Loucy (cell line): ENCODE measurements at regions not wholly inside any gene's neighbourhood (a gene's known extent, or its start where the extent isn't known, plus 50 kb on each side); places are given as distances from the start of the nearest gene placed in this dataset.

Experiments
- H2AFZ ChIP-seq: fragments of 200-600 bp; sonication (generic); 2 replicates; pipeline ENCODE4 v1.6.0; 2016; ENCODE audit warnings: antibody characterized with exemption, mild to moderate bottlenecking, low read length, moderate library complexity
- H3F3A ChIP-seq: fragments of 200-600 bp; 2 replicates; pipeline ENCODE4 v1.6.0; 2016; ENCODE audit warnings: antibody characterized with exemption, low read depth, mild to moderate bottlenecking
- H3K27me3 ChIP-seq: fragments of 200-600 bp; sonication (generic); 2 replicates; pipeline ENCODE4 v1.6.1; 2014; ENCODE audit warnings: low read length, mild to moderate bottlenecking; ENCODE audit not compliant: insufficient read depth, poor library complexity, severe bottlenecking
- H3K36me3 ChIP-seq: fragments of 200-600 bp; sonication (generic); 2 replicates; pipeline ENCODE4 v1.6.1; 2016; ENCODE audit warnings: low read length; ENCODE audit not compliant: insufficient read depth
- H3K4me1 ChIP-seq: fragments of 200-600 bp; sonication (generic); 2 replicates; pipeline ENCODE4 v1.5.1; 2014; ENCODE audit warnings: low read length, mild to moderate bottlenecking; ENCODE audit not compliant: insufficient read depth, poor library complexity, severe bottlenecking
- H3K4me2 ChIP-seq: fragments of 200-600 bp; sonication (generic); 2 replicates; pipeline ENCODE4 v1.6.0; 2014; ENCODE audit warnings: antibody characterized with exemption, low read length, low read depth, mild to moderate bottlenecking; ENCODE audit not compliant: poor library complexity, severe bottlenecking
- H3K4me3 ChIP-seq: fragments of 200-600 bp; sonication (generic); 2 replicates; pipeline ENCODE4 v1.5.1; 2014; ENCODE audit warnings: low read length, mild to moderate bottlenecking, mixed read lengths; ENCODE audit not compliant: poor library complexity, severe bottlenecking
- H3K79me2 ChIP-seq: fragments of 200-600 bp; sonication (generic); 2 replicates; pipeline ENCODE4 v1.6.1; 2014; ENCODE audit warnings: low read length; ENCODE audit not compliant: insufficient read depth
- H3K9ac ChIP-seq: fragments of 200-600 bp; sonication (generic); 2 replicates; pipeline ENCODE4 v1.6.0; 2014; ENCODE audit warnings: mild to moderate bottlenecking, low read depth, low read length, moderate library complexity; ENCODE audit not compliant: poor library complexity, severe bottlenecking
- H3K9me2 ChIP-seq: fragments of 200-600 bp; sonication (generic); replicated peaks from 2 replicates; pipeline ENCODE4 v1.6.1; 2016; ENCODE audit warnings: low read depth, low read length, mixed read lengths
- H3K9me3 ChIP-seq: fragments of 200-600 bp; sonication (generic); 2 replicates; pipeline ENCODE4 v1.6.1; 2014; ENCODE audit warnings: mild to moderate bottlenecking, antibody characterized with exemption, low read length, low read depth; ENCODE audit not compliant: insufficient read depth
- H4K20me1 ChIP-seq: fragments of 200-600 bp; sonication (generic); 2 replicates; pipeline ENCODE4 v1.6.0; 2014; ENCODE audit warnings: antibody characterized with exemption, low read length, mild to moderate bottlenecking; ENCODE audit not compliant: insufficient read depth, poor library complexity, severe bottlenecking
- EZH2phosphoT487 ChIP-seq: fragments of 200-600 bp; IDR thresholded peaks from 2 replicates; pipeline ENCODE4 v1.6.1; 2018; ENCODE audit warnings: antibody characterized with exemption, mild to moderate bottlenecking, moderate library complexity, borderline replicate concordance
- TF ChIP-seq, protein P1 (sequence below): fragments of 200-600 bp; sonication (generic); conservative IDR thresholded peaks from 2 replicates; pipeline ENCODE4 v1.5.1; 2014; ENCODE audit warnings: mild to moderate bottlenecking, antibody characterized with exemption, low read length

DNA sequence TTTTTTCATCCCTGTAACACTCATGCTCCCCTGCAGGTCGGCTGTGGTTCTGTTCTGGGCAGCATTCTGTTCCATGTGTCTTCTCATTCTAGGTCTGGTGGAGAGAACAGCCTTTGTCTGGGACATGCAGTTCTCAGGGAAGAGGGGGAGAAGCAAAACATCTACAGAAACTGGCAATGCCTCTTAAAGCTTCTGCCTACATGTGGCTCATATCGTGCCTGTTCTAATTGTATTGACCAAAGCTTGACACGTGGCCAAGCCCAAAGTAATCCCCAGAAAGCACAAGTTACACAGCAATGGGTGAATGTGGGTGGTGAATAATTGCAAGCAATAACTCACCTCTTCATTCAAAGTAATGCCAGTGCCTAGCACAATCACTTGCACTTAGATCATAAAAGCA is 218.2 kb upstream of the IL12B start:
- Histone ChIP-seq H3K9me2 (no peaks in the 10 kb centered on the region), H3K9me3 (no peaks in the 10 kb centered on the region), H4K20me1 (no peaks in the 10 kb centered on the region), H3K9ac (no peak overlapping the region), H3K4me2 (no peak overlapping the region), H3K4me1 (no peaks in the 10 kb centered on the region), H3F3A (no peaks in the 10 kb centered on the region), H3K36me3 (no peaks in the 10 kb centered on the region), H2AFZ (no peak overlapping the region), H3K4me3 (no peak overlapping the region), H3K27me3 (no peaks in the 10 kb centered on the region), H3K79me2 (no peaks in the 10 kb centered on the region)
- no peak for TF ChIP-seq EZH2phosphoT487
- TF ChIP-seq, protein P1, sequence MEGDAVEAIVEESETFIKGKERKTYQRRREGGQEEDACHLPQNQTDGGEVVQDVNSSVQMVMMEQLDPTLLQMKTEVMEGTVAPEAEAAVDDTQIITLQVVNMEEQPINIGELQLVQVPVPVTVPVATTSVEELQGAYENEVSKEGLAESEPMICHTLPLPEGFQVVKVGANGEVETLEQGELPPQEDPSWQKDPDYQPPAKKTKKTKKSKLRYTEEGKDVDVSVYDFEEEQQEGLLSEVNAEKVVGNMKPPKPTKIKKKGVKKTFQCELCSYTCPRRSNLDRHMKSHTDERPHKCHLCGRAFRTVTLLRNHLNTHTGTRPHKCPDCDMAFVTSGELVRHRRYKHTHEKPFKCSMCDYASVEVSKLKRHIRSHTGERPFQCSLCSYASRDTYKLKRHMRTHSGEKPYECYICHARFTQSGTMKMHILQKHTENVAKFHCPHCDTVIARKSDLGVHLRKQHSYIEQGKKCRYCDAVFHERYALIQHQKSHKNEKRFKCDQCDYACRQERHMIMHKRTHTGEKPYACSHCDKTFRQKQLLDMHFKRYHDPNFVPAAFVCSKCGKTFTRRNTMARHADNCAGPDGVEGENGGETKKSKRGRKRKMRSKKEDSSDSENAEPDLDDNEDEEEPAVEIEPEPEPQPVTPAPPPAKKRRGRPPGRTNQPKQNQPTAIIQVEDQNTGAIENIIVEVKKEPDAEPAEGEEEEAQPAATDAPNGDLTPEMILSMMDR, result no peak

DNA sequence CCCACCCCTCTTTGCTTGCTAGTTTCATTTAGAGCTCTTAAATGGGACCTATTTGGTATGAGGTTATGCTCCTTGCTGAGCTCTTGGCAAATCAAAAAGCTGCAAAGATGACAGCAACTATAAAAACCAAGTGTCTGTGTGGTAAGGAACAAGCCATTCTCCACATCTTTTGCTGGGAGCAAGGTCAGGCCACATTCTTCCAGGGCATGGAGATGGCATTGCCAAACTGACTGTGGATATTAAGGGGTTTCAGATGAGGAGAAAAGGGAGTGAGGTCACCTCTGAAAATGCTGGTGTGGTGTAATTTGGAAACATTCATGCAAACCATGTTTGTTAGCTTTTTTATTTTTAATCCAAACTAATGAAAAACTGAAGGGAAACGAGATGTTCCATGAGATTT is 218.8 kb upstream of the IL12B start:
- Histone ChIP-seq H3K27me3 (no peaks in the 10 kb centered on the region), H2AFZ (no peak overlapping the region), H3F3A (no peaks in the 10 kb centered on the region), H3K9ac (no peak overlapping the region), H3K9me2 (no peaks in the 10 kb centered on the region), H3K36me3 (no peaks in the 10 kb centered on the region), H3K4me1 (no peaks in the 10 kb centered on the region), H3K9me3 (no peaks in the 10 kb centered on the region), H3K79me2 (no peaks in the 10 kb centered on the region), H3K4me2 (no peak overlapping the region), H4K20me1 (no peaks in the 10 kb centered on the region), H3K4me3 (no peak overlapping the region)
- TF ChIP-seq, protein P1, result no peak
- no peak for TF ChIP-seq EZH2phosphoT487

DNA sequence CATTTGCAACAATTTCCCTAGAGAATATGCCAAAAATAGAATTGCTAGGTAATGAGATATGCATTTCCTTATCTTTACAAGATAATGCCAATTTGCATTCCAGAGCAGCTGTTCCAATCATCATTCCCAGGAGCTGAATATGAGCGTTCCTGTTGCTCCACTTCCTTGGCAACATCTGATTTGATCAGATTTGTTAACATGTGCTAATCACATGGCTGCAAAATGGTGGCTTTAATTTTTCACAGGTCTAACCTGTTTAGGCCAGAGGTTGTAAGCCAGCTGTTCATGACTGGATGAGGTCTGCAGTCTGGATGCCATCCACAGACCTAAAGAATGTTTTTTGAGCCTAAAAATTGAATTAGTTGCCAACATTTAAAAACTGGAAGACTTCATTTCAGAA is 220.7 kb upstream of the IL12B start:
- TF ChIP-seq EZH2phosphoT487, result no peak
- TF ChIP-seq, protein P1, result no peak
- Histone ChIP-seq H3F3A (no peaks in the 10 kb centered on the region), H3K36me3 (no peaks in the 10 kb centered on the region), H4K20me1 (no peaks in the 10 kb centered on the region), H3K4me2 (no peak overlapping the region), H3K9me3 (no peaks in the 10 kb centered on the region), H3K4me1 (no peaks in the 10 kb centered on the region), H2AFZ (no peak overlapping the region), H3K4me3 (no peak overlapping the region), H3K79me2 (no peaks in the 10 kb centered on the region), H3K9me2 (no peaks in the 10 kb centered on the region), H3K27me3 (no peaks in the 10 kb centered on the region), H3K9ac (no peak overlapping the region)
